Immature natural killer cell (primary cell): ENCODE measurements at regions not wholly inside any gene's neighbourhood (a gene's known extent, or its start where the extent isn't known, plus 50 kb on each side); places are given as distances from the start of the nearest gene placed in this dataset.
"Not testable (repeated sequence)": the region's sequence is repeated elsewhere in the genome, so short reads cannot be mapped to it uniquely, and the experiment has no call there.

Experiments used
- DNase-seq, 3 donors: peaks; one replicate each; pipeline ENCODE4 v3.0.0; 2022; ENCODE audit warnings: mixed read lengths in 1 of 3
- H3K27ac Mint-ChIP-seq, 6 donors: one replicate each; pipeline ENCODE4 v1.8.0; 2020; ENCODE audit warnings: mixed read lengths in 6 of 6, mild to moderate bottlenecking in 5 of 6, inconsistent platforms in 4 of 6, moderate library complexity in 3 of 6
- H3K27me3 Mint-ChIP-seq, 3 donors: one replicate each; pipeline ENCODE4 v1.8.0; 2020 to 2021; ENCODE audit warnings: low read depth in 3 of 3, mild to moderate bottlenecking in 3 of 3, mixed read lengths in 3 of 3, moderate library complexity in 3 of 3, inconsistent platforms in 1 of 3
- H3K36me3 Mint-ChIP-seq, 3 donors: one replicate each; pipeline ENCODE4 v1.8.0; 2020; ENCODE audit warnings: mixed read lengths in 3 of 3, inconsistent platforms in 2 of 3, mild to moderate bottlenecking in 2 of 3
- H3K4me1 Mint-ChIP-seq, 2 donors: one replicate each; pipeline ENCODE4 v1.8.0; 2020; ENCODE audit warnings: inconsistent platforms in 2 of 2, mild to moderate bottlenecking in 2 of 2, mixed read lengths in 2 of 2, moderate library complexity in 1 of 2
- H3K4me3 Mint-ChIP-seq, 5 donors: one replicate each; pipeline ENCODE4 v1.8.0; 2020; ENCODE audit warnings: mild to moderate bottlenecking in 5 of 5, mixed read lengths in 5 of 5, inconsistent platforms in 3 of 5, moderate library complexity in 3 of 5
- H3K9me3 Mint-ChIP-seq, 6 donors: one replicate each; pipeline ENCODE4 v1.8.0; 2020; ENCODE audit warnings: mild to moderate bottlenecking in 6 of 6, mixed read lengths in 6 of 6, inconsistent platforms in 4 of 6, moderate library complexity in 3 of 6

DNA sequence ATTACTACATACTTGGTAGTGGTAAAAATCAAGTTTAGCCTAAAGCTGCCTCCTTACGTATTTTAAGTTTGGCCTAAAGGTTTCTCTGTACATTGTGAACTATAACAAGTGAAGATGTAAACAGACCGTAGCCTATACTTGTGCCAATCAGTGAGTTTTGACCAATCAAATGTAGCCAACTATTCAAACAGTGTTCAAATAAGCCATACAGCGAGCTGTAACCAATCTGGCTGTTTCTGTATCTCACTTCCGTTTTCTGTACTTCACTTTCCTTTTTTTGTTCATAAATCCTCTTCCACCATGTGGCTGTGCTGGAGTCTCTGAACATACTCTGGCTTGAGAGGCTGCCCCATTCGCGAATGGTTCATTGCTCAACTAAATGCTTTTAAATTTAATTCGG lies 2504.6 kb downstream of the PCDH9 start:
- no peak overlapping the region for H3K27ac Mint-ChIP-seq
- no peaks in the 10 kb centered on the region for H3K27me3 Mint-ChIP-seq
- H3K4me3 Mint-ChIP-seq, result no peak overlapping the region
- peaks cover 6 to 35% (median 12%) of the 10 kb centered on the region in 6 donors for H3K9me3 Mint-ChIP-seq
- H3K36me3 Mint-ChIP-seq, result no peaks in the 10 kb centered on the region
- no peak for DNase-seq
- H3K4me1 Mint-ChIP-seq, result no peaks in the 10 kb centered on the region

DNA sequence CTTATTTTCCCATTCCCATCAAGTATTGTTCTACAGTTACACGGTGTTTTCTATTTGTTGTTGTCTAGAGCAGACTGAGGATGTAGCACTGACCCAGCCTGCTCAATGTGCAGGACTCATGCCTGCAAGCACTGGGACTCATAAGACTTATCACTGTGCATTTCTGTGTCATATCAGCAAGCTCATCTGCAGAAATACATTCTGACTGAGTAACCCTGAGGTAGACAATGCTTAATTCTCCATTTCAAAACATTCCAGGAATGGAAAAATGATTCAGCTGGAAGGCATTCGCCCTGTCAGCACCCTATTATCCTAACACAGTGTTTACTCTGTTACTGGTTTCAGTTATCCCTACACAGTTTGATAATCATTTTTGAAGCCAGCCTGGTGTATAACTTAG lies 2506.4 kb downstream of the PCDH9 start:
- H3K27me3 Mint-ChIP-seq, result no peaks in the 10 kb centered on the region
- H3K9me3 Mint-ChIP-seq, result peaks cover 4 to 34% (median 12%) of the 10 kb centered on the region in 6 donors
- no peaks in the 10 kb centered on the region for H3K36me3 Mint-ChIP-seq
- H3K4me3 Mint-ChIP-seq, result no peak overlapping the region
- DNase-seq, result no peak
- no peak overlapping the region for H3K27ac Mint-ChIP-seq
- no peaks in the 10 kb centered on the region for H3K4me1 Mint-ChIP-seq

- no peaks in the 10 kb centered on the region for H3K27me3 Mint-ChIP-seq
- no peak overlapping the region for H3K27ac Mint-ChIP-seq
- H3K9me3 Mint-ChIP-seq, result peaks cover 7 to 50% (median 15%) of the 10 kb centered on the region in 6 donors
- no peaks in the 10 kb centered on the region for H3K36me3 Mint-ChIP-seq
- no peak overlapping the region for H3K4me3 Mint-ChIP-seq
- H3K4me1 Mint-ChIP-seq, result no peaks in the 10 kb centered on the region
- DNase-seq, result no peak
Observed at GRCh38 chr13:64718116-64718515, 2512.0 kb downstream of the PCDH9 start.

DNA sequence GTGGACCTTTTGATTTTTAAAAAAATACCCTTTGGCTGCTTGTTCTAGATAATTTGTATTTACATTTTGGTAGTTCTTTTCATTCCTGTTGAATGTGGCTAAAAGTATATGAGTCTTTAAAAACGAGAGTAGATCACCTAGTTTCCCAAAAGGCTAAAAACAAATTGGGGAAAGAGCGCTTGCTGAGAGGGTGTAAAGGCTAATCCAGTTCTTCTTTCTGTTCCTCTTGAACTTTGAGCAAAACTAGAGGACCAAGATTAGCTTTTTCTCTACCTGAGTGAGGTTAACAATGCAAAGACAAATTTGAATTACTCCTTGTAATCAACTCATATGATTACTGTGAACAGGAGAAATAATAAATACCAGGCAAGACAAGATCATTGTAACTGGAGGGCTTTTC lies 2513.2 kb downstream of the PCDH9 start:
- Mint-ChIP-seq H3K4me1 (no peaks in the 10 kb centered on the region), H3K4me3 (no peak overlapping the region), H3K9me3 (peaks cover 7 to 51% (median 16%) of the 10 kb centered on the region in 6 donors), H3K27me3 (no peaks in the 10 kb centered on the region), H3K27ac (no peak overlapping the region), H3K36me3 (no peaks in the 10 kb centered on the region)
- no peak for DNase-seq

DNA sequence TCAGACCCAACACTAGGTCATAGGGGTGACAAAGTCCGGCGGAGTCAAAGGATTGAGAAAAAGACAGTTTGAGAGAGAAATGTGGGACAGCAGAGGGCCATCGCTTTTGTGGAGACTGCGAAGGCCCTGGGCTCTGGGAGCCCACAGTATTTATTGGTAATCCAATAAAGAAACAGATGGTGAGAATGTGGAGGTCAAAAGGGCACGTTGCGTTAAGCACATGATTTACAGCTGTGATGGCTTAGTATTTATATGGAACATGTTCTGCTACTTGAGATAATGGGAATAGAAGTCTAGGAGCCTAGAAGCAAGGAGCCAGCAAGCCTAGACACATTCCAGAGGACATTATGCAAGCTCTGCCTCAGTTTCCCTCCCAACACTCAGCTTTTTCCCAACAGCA lies 2521.1 kb downstream of the PCDH9 start:
- Mint-ChIP-seq H3K4me3 (no peak overlapping the region), H3K4me1 (no peaks in the 10 kb centered on the region), H3K36me3 (peaks cover 0 to 3% (median 0%) of the 10 kb centered on the region in 3 donors), H3K27me3 (peaks cover 0 to 2% (median 0%) of the 10 kb centered on the region in 3 donors), H3K27ac (no peak overlapping the region), H3K9me3 (peaks cover 13 to 50% (median 20%) of the 10 kb centered on the region in 6 donors)
- no peak for DNase-seq

- Mint-ChIP-seq H3K9me3 (peaks cover 8 to 51% (median 17%) of the 10 kb centered on the region in 6 donors), H3K4me3 (no peak overlapping the region), H3K36me3 (peaks cover 0 to 3% (median 0%) of the 10 kb centered on the region in 3 donors), H3K4me1 (no peaks in the 10 kb centered on the region), H3K27me3 (peaks cover 0 to 2% (median 2%) of the 10 kb centered on the region in 3 donors), H3K27ac (no peak overlapping the region)
- no peak for DNase-seq
Observed at GRCh38 chr13:64704121-64704649, 2526.0 kb downstream of the PCDH9 start.

GRCh38 chr13:64697226-64697625 lies 2532.9 kb downstream of the PCDH9 start:
- Mint-ChIP-seq H3K27me3 (peaks cover 0 to 2% (median 0%) of the 10 kb centered on the region in 3 donors), H3K4me3 (no peak overlapping the region), H3K9me3 (peaks cover 0 to 20% (median 8%) of the 10 kb centered on the region in 6 donors), H3K36me3 (no peaks in the 10 kb centered on the region), H3K27ac (no peak overlapping the region), H3K4me1 (no peaks in the 10 kb centered on the region)
- DNase-seq, result no peak

DNA sequence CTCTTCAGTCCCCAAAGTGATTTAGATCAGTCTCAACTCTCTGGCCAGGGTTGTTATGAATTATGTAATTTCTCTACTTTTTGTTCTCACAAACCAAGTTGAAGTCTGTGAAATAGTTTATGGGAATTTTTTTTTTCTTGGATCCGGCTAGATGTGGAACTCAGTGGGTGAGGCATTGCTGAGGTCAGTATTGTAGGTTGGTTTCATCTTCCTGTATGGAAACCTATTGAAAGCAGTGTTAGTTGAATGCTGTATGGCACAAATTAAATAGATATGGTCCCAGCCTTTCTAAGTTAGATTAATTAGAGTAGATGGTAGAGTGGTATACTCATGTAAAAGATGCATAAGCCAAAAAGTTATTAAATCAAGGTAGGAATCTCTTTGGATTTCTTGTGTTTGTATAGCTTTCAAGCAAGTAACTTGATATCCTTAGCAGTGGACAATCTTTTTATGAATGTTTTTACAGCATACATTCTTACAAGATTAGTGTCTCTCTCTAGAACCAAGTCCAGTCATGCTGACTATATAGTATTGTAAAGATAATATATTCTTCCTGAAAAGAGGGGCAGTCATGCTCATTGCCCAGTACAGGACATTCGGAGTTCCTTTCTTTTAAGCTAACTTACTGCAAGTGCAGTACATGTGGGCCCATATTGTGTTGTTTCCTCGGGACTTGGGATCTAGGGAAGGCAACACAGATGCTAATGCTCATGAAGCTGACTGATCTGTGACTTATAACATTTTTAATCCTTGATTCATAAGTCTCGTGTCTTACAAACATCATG lies 2541.1 kb downstream of the PCDH9 start:
- Mint-ChIP-seq H3K4me3 (no peak overlapping the region), H3K9me3 (peaks cover 7 to 52% (median 14%) of the 10 kb centered on the region in 6 donors), H3K27ac (no peak overlapping the region), H3K36me3 (no peaks in the 10 kb centered on the region), H3K4me1 (no peaks in the 10 kb centered on the region), H3K27me3 (no peaks in the 10 kb centered on the region)
- no peak for DNase-seq

- H3K36me3 Mint-ChIP-seq, H3K27ac Mint-ChIP-seq: not testable (repeated sequence)
Observed at GRCh38 chr13:64686536-64686935, 2543.6 kb downstream of the PCDH9 start.

GRCh38 chr13:64684685-64685431 lies 2545.3 kb downstream of the PCDH9 start:
- Mint-ChIP-seq H3K36me3 (no peaks in the 10 kb centered on the region), H3K4me1 (no peaks in the 10 kb centered on the region), H3K27me3 (no peaks in the 10 kb centered on the region), H3K27ac (no peak overlapping the region), H3K9me3 (peaks cover 0 to 50% (median 16%) of the 10 kb centered on the region in 6 donors), H3K4me3 (no peak overlapping the region)
- DNase-seq, result no peak

More at GRCh38 chr13:64686536-64686935, 2543.6 kb downstream of the PCDH9 start:
- not testable (repeated sequence) for DNase-seq, H3K4me1 Mint-ChIP-seq, H3K27me3 Mint-ChIP-seq, H3K4me3 Mint-ChIP-seq
- H3K9me3 Mint-ChIP-seq, result peaks cover 0 to 40% (median 14%) of the 10 kb centered on the region in 6 donors

DNA sequence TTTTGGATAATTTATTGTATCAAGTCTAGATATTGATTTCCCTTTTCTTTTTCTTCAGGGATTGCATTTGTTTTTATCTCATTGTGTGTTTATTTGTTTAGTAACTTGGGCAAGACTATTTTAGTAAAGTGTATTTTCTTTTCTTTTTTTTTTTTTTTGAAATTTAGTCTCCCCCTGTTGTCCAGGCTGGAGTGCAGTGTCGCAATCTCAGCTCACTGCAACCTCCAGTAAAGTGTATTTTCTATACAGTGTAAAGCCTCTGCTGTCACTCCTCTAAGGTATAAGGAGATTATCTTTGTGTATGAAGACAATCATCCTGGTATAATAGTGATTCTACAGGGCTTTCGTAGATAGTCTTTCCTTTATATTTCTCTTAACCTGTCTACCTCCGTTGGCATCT lies 2546.0 kb downstream of the PCDH9 start:
- no peak for DNase-seq
- H3K27ac Mint-ChIP-seq, result no peak overlapping the region
- no peaks in the 10 kb centered on the region for H3K4me1 Mint-ChIP-seq
- H3K27me3 Mint-ChIP-seq, result no peaks in the 10 kb centered on the region
- no peak overlapping the region for H3K4me3 Mint-ChIP-seq
- H3K9me3 Mint-ChIP-seq, result peaks cover 0 to 47% (median 15%) of the 10 kb centered on the region in 6 donors
- no peaks in the 10 kb centered on the region for H3K36me3 Mint-ChIP-seq

DNA sequence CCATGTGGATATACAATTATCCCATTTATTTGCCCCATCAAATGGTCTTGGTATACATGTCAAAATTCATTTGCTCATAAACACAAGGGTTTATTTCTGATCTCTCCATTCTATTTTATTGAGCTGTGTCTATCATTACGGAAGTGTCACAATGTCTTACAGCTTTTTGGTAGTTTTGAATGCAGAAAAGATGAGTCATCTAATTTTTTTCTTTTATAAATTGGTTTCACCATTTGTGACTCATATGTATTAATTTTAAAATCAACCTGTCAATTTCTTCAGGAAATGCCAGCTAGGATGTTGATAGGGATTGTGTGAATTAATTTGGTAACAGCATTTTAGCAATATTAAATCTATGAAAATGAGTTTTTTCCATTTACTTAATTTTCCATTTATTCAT lies 2549.4 kb downstream of the PCDH9 start:
- no peak overlapping the region for H3K27ac Mint-ChIP-seq
- no peaks in the 10 kb centered on the region for H3K36me3 Mint-ChIP-seq
- DNase-seq, result no peak
- H3K4me1 Mint-ChIP-seq, result no peaks in the 10 kb centered on the region
- H3K9me3 Mint-ChIP-seq, result peaks cover 3 to 61% (median 22%) of the 10 kb centered on the region in 6 donors
- no peaks in the 10 kb centered on the region for H3K27me3 Mint-ChIP-seq
- H3K4me3 Mint-ChIP-seq, result no peak overlapping the region

DNA sequence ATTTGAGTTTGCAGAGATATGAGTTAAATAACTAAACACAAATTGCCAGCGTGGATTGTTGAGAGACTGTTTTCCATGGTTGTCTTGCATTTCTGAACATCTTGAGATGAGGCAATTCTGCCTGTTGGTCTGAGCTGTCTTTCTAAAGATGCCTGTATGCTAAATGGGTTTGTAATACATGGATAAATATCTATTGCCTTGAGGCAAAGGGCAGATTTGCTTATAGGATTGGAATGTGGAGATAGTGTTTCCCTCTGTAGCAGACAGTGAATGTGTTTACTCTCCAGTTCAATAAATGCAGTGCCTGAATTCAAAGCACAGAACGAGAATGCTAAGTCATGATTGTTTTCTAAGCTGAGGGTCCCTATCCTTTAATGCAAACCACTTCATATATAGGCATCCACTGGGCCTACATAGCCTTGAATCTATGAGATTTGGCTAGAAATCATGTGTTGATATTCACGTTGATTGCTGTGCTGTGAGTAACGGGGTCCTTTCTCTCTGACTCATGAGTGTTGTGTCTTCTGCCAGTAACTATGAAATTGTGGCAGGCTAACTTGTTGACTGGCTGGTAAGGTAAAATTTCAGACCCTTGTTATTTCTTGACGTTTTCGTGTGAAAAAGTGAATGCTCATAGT lies 2554.8 kb downstream of the PCDH9 start:
- Mint-ChIP-seq H3K9me3 (peaks cover 18 to 57% (median 22%) of the 10 kb centered on the region in 6 donors), H3K36me3 (peaks cover 0 to 3% (median 0%) of the 10 kb centered on the region in 3 donors), H3K27ac (no peak overlapping the region), H3K27me3 (no peaks in the 10 kb centered on the region), H3K4me1 (no peaks in the 10 kb centered on the region), H3K4me3 (no peak overlapping the region)
- no peak for DNase-seq

- H3K4me1 Mint-ChIP-seq, result no peaks in the 10 kb centered on the region
- no peak for DNase-seq
- no peak overlapping the region for H3K4me3 Mint-ChIP-seq
- peaks cover 0 to 3% (median 0%) of the 10 kb centered on the region in 3 donors for H3K36me3 Mint-ChIP-seq
- peaks cover 18 to 55% (median 25%) of the 10 kb centered on the region in 6 donors for H3K9me3 Mint-ChIP-seq
- H3K27ac Mint-ChIP-seq, result no peak overlapping the region
- no peaks in the 10 kb centered on the region for H3K27me3 Mint-ChIP-seq
Observed at GRCh38 chr13:64674126-64674525, 2556.0 kb downstream of the PCDH9 start.
